LNCAP (cell line): ENCODE measurements at regions not wholly inside any gene's neighbourhood (a gene's known extent, or its start where the extent isn't known, plus 50 kb on each side); places are given as distances from the start of the nearest gene placed in this dataset.

Experiments used
- CTCF ChIP-seq: fragments of 450-650 bp; IDR thresholded peaks from 2 replicates; pipeline ENCODE4 v1.5.1; 2017; ENCODE audit warnings: mild to moderate bottlenecking

DNA sequence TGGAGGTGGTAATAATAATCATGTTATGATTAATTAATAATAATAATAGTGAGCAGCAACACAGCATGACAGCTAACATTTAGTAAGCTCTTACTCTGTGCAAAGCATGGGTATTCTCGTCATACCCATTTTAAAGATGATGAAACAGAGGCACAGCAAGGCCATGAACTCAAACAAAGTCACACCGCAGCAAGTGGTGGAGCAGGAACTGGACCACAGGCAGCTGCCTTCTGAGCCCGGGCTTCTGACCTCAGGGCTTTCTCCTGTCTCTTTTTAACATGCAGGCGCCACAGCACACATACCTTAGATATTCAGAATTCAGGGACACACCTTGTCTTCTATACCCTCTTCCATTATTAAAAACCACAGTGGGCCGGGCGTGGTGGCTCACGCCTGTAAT is 50.7 kb upstream of the SPATA12 start:
- TF ChIP-seq CTCF, result no peak

- TF ChIP-seq CTCF, result no peak
These were observed 51.1 kb upstream of the SPATA12 start for GRCh38 chr3:57009367-57009766.

GRCh38 chr3:57007521-57008460 is 52.7 kb upstream of the SPATA12 start:
- no peak for TF ChIP-seq CTCF

GRCh38 chr3:57006949-57007419 is 53.5 kb upstream of the SPATA12 start:
- peak; percentile 48; the same call in 1 of the 2 replicates for TF ChIP-seq CTCF

DNA sequence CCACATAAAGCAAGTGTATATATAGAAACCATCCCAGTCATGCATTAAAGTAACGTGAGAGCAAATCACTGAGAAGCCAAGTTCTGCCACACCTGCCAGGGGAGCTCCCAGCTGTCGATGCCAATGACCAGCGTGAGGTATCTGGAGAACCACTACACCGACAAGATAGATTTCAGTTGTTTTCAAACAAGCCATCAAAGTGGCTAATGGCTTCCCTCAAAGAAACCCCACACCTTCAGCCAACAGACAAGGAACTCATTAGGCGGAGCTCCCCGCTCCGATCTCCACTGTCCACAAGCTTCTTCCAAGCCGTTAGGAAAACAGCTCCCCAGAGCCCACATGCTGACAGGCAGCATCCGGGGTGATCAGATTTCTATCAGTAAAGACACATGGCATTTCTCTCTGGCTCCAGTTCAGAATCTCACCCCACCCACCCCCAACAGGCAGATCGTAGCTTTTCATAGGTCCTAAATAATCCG is 54.2 kb upstream of the SPATA12 start:
- TF ChIP-seq CTCF, result no peak

DNA sequence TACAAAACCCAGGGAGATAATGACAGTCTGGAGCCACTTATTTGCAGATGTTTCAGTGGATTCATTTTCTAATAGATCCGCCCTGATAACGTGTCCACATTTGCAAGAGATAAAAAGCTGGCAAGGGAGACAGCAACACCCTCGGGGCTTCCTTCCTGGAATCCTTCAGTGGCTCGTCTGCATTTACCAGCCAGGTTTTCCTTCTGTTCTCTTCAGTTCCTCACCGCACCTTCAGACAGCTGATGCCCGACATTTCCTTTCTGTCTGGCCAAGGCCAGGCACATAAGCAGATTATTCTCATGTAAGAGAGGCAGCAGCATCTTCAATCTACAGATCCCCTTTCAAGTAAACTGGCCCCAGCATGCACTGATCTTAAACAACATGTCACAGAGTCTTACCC is 56.2 kb upstream of the SPATA12 start:
- TF ChIP-seq CTCF, result no peak

DNA sequence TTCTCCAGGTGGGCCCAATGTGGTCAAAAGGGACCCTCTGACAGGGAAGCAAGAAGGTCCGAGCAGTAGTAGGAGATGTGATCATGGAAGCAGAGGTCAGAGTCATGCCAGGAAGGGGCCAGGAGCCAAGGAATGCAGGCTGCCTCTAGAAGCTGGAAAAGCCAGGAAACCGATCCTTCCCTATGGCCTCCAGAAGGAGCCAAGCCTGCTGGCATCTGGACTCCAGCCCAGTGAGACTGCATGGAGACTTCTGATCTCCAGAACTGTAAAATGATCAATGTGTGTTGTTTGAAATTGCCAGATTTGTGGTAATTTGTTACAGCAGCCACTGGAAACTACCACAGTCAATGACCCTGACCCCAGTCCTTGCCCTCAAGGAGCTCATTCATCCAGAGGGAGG is 56.8 kb upstream of the SPATA12 start:
- TF ChIP-seq CTCF, result no peak
